Suprapubic skin (tissue), 4 donors: ENCODE measurements at regions not wholly inside any gene's neighbourhood (a gene's known extent, or its start where the extent isn't known, plus 50 kb on each side); places are given as distances from the start of the nearest gene placed in this dataset.

ENCODE experiments used
- DNase-seq, 2 donors: peaks; one replicate each; pipeline ENCODE4 v3.0.0-alpha.2; 2019; ENCODE audit warnings: low spot score in 2 of 2
- H3K27ac ChIP-seq: fragments of 200-600 bp; sonication (generic); one replicate; pipeline ENCODE4 v1.5.1; 2019
- H3K27me3 ChIP-seq: fragments of 200-600 bp; sonication (generic); one replicate; pipeline ENCODE4 v1.5.1; 2019
- H3K36me3 ChIP-seq: fragments of 200-600 bp; sonication (generic); one replicate; pipeline ENCODE4 v1.5.1; 2019
- H3K4me1 ChIP-seq: fragments of 200-600 bp; sonication (generic); one replicate; pipeline ENCODE4 v1.5.1; 2019
- H3K4me3 ChIP-seq: fragments of 200-600 bp; sonication (generic); one replicate; pipeline ENCODE4 v1.5.1; 2019; ENCODE audit warnings: mild to moderate bottlenecking
- H3K9me3 ChIP-seq: fragments of 200-600 bp; sonication (generic); one replicate; pipeline ENCODE4 v1.5.1; 2019
- EP300 ChIP-seq: sonication (generic); formaldehyde crosslinking; IDR thresholded peaks from one replicate; pipeline ENCODE4 v1.6.1; 2017; ENCODE audit warnings: antibody characterized with exemption
- POLR2A ChIP-seq, 2 donors: fragments of 450-650 bp; IDR thresholded peaks; one replicate each; pipeline ENCODE4 v1.6.1; 2017; ENCODE audit warnings: antibody characterized with exemption in 2 of 2, mild to moderate bottlenecking in 2 of 2, moderate library complexity in 2 of 2
- POLR2AphosphoS5 ChIP-seq, 3 donors: sonication (generic); formaldehyde crosslinking; IDR thresholded peaks; one replicate each; pipeline ENCODE4 v1.6.1; 2017; ENCODE audit warnings: antibody characterized with exemption in 3 of 3
- WGBS: methylation state at CpG from one replicate; pipeline ENCODE4 v1.1.5; 2018; 5-methylcytosine and 5-hydroxymethylcytosine counted together
- TF ChIP-seq, protein P1 (sequence below), 2 donors: fragments of 200-600 bp in 1 of 2; fragments of 450-650 bp in 1 of 2; sonication (generic) in 1 of 2; IDR thresholded peaks; one replicate each; pipeline ENCODE4 v1.5.1; 2016 to 2019; ENCODE audit warnings: antibody characterized with exemption in 2 of 2, mild to moderate bottlenecking in 1 of 2, moderate library complexity in 1 of 2

GRCh38 chr5:93209476-93209875 is 371.5 kb downstream of the NR2F1-AS1 start:
- Histone ChIP-seq H3K4me1 (peaks cover 6% of the 10 kb centered on the region), H3K4me3 (no peak overlapping the region), H3K27me3 (no peaks in the 10 kb centered on the region), H3K9me3 (no peaks in the 10 kb centered on the region), H3K27ac (no peak overlapping the region), H3K36me3 (no peaks in the 10 kb centered on the region)
- no peak for DNase-seq
- no peak for TF ChIP-seq EP300
- no peak for TF ChIP-seq POLR2AphosphoS5 (IDR thresholded peaks at IDR 0.05)
- TF ChIP-seq POLR2A (IDR thresholded peaks at IDR 0.05) = no peak
- TF ChIP-seq, protein P1, sequence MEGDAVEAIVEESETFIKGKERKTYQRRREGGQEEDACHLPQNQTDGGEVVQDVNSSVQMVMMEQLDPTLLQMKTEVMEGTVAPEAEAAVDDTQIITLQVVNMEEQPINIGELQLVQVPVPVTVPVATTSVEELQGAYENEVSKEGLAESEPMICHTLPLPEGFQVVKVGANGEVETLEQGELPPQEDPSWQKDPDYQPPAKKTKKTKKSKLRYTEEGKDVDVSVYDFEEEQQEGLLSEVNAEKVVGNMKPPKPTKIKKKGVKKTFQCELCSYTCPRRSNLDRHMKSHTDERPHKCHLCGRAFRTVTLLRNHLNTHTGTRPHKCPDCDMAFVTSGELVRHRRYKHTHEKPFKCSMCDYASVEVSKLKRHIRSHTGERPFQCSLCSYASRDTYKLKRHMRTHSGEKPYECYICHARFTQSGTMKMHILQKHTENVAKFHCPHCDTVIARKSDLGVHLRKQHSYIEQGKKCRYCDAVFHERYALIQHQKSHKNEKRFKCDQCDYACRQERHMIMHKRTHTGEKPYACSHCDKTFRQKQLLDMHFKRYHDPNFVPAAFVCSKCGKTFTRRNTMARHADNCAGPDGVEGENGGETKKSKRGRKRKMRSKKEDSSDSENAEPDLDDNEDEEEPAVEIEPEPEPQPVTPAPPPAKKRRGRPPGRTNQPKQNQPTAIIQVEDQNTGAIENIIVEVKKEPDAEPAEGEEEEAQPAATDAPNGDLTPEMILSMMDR (IDR thresholded peaks at IDR 0.05) = no peak
- WGBS = 58% methylated on average over 4 of the region's 4 CpGs

- Histone ChIP-seq H3K36me3 (no peaks in the 10 kb centered on the region), H3K27me3 (no peaks in the 10 kb centered on the region), H3K9me3 (no peaks in the 10 kb centered on the region), H3K4me1 (peaks cover 6% of the 10 kb centered on the region), H3K4me3 (no peak overlapping the region), H3K27ac (no peak overlapping the region)
- DNase-seq = no peak
- WGBS = 55% methylated on average over 2 of the region's 2 CpGs
- TF ChIP-seq POLR2AphosphoS5 (IDR thresholded peaks at IDR 0.05) (no peak), EP300 (no peak), POLR2A (IDR thresholded peaks at IDR 0.05) (no peak)
- TF ChIP-seq, protein P1 (IDR thresholded peaks at IDR 0.05) = no peak
Measured at GRCh38 chr5:93208141-93208751, 372.8 kb downstream of the NR2F1-AS1 start.

- no peak overlapping the region for H3K4me3 ChIP-seq
- no peak for DNase-seq
- H3K27me3 ChIP-seq = no peaks in the 10 kb centered on the region
- no peaks in the 10 kb centered on the region for H3K36me3 ChIP-seq
- WGBS = 96% methylated on average over 3 of the region's 3 CpGs
- no peak overlapping the region for H3K27ac ChIP-seq
- TF ChIP-seq EP300 = no peak
- TF ChIP-seq, protein P1 (IDR thresholded peaks at IDR 0.05) = no peak
- TF ChIP-seq POLR2AphosphoS5 (IDR thresholded peaks at IDR 0.05) = no peak
- no peak for TF ChIP-seq POLR2A (IDR thresholded peaks at IDR 0.05)
- H3K9me3 ChIP-seq = no peaks in the 10 kb centered on the region
- peaks cover 6% of the 10 kb centered on the region for H3K4me1 ChIP-seq
Measured at GRCh38 chr5:93206203-93206602, 374.8 kb downstream of the NR2F1-AS1 start.

DNA sequence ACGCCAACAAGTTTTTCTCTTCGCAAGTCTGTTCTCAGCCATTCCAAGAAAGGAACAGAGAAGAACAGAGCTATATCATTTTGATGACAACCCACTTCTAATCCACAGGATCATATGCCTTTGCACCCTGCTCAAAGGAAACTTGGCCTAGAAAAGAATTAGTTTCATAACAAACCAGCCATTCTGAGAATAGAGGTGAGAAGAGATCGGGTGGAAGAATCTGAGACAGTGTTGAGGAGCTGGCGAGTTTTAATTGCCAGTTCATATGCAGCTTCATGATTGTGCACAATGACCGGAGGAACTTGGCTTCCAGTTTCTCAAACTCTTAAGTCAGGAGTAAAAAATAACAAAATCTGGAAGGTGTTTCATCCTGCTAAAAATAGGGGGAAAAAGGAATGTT is 380.0 kb downstream of the NR2F1-AS1 start:
- no peaks in the 10 kb centered on the region for H3K36me3 ChIP-seq
- no peak for TF ChIP-seq POLR2AphosphoS5 (IDR thresholded peaks at IDR 0.05)
- TF ChIP-seq POLR2A (IDR thresholded peaks at IDR 0.05) = no peak
- TF ChIP-seq, protein P1 (IDR thresholded peaks at IDR 0.05) = no peak
- TF ChIP-seq EP300 = no peak
- H3K4me1 ChIP-seq = no peaks in the 10 kb centered on the region
- 77% methylated on average over 5 of the region's 5 CpGs for WGBS
- H3K4me3 ChIP-seq = no peak overlapping the region
- H3K9me3 ChIP-seq = no peaks in the 10 kb centered on the region
- no peak for DNase-seq
- no peak overlapping the region for H3K27ac ChIP-seq
- H3K27me3 ChIP-seq = no peaks in the 10 kb centered on the region

DNA sequence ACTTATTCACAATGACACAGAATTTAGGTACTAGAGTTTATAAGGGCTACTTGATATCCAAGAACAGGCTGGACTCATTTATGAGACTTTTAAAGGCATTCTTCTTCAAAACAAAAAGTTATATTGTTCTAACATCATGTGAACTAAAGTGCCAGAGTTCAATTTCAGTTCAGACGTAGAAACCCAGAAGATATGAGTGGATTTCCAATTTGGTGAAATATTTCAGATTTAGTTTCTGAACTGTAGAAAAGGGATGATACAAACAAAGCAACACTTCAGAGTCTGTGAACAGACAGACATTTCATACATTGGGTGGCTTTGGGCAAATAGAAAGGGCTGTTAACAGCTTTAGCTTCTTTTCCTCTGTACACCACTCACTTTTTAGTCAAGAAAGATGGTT is 384.0 kb downstream of the NR2F1-AS1 start:
- Histone ChIP-seq H3K27me3 (no peaks in the 10 kb centered on the region), H3K4me3 (no peak overlapping the region), H3K27ac (no peak overlapping the region), H3K9me3 (no peaks in the 10 kb centered on the region), H3K4me1 (no peaks in the 10 kb centered on the region), H3K36me3 (no peaks in the 10 kb centered on the region)
- 79% methylated on average over 1 of the region's 1 CpG for WGBS
- no peak for TF ChIP-seq EP300
- TF ChIP-seq, protein P1 (IDR thresholded peaks at IDR 0.05) = no peak
- TF ChIP-seq POLR2AphosphoS5 (IDR thresholded peaks at IDR 0.05) = no peak
- no peak for TF ChIP-seq POLR2A (IDR thresholded peaks at IDR 0.05)
- no peak for DNase-seq
